Astrocyte of the cerebellum (primary cell): ENCODE measurements at regions not wholly inside any gene's neighbourhood (a gene's known extent, or its start where the extent isn't known, plus 50 kb on each side); places are given as distances from the start of the nearest gene placed in this dataset.

Source experiments
- DNase-seq: peaks from one replicate; pipeline ENCODE4 v3.0.0-alpha.2; 2011; ENCODE audit warnings: low read depth
- H3K4me3 ChIP-seq: 2 replicates; pipeline ENCODE4 v1.5.1; 2011; ENCODE audit warnings: mild to moderate bottlenecking, low read depth, low read length, moderate library complexity
- in situ Hi-C: cut with HindIII; loops from 2 replicates; pipeline ENCODE4 v1.10.0; 2017; ENCODE audit warnings: low sequenced_read_pairs
- TF ChIP-seq, protein P1 (sequence below): IDR thresholded peaks from 2 replicates; pipeline ENCODE4 v1.5.1; 2012; ENCODE audit warnings: low read length, low read depth, moderate library complexity, mild to moderate bottlenecking; ENCODE audit errors: missing control alignments

DNA sequence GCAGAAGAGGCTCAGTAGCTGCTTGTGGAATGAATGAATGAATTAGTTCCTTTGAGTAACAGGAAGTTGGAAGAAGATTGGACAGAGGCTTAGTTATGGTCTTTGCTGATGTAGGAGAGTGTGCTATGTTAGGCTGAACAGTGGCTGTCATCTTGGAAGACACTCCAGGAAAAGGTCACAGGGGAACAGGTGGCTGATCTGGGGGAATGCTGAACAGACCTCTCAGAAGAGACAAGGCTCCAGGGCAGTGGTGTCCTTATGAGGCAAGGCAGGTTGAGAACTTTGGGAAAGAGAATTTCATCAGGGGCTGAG is 62.3 kb downstream of the UTRN start:
- no peak for DNase-seq
- TF ChIP-seq, protein P1, sequence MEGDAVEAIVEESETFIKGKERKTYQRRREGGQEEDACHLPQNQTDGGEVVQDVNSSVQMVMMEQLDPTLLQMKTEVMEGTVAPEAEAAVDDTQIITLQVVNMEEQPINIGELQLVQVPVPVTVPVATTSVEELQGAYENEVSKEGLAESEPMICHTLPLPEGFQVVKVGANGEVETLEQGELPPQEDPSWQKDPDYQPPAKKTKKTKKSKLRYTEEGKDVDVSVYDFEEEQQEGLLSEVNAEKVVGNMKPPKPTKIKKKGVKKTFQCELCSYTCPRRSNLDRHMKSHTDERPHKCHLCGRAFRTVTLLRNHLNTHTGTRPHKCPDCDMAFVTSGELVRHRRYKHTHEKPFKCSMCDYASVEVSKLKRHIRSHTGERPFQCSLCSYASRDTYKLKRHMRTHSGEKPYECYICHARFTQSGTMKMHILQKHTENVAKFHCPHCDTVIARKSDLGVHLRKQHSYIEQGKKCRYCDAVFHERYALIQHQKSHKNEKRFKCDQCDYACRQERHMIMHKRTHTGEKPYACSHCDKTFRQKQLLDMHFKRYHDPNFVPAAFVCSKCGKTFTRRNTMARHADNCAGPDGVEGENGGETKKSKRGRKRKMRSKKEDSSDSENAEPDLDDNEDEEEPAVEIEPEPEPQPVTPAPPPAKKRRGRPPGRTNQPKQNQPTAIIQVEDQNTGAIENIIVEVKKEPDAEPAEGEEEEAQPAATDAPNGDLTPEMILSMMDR = no peak
- H3K4me3 ChIP-seq = no peak overlapping the region
- in situ Hi-C loops = no loop called here

DNA sequence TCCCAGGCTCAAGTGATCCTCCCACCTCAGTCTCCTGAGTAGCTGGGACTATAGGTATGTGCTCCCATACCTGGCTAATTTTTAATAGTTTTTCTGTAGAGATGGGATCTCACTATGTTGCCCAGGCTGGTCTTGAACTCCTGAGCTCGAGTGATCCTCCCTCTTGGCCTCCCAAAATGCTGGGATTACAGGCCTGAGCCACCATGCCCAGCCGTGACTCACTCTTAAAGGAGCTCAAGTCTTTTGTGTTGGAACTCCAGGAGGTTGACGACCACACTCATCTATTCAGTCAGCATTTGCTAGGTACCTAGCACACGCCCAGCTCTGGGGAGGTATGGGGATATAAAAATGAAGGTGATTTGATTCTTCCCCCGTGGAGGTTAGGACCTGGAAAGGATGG is 62.8 kb downstream of the UTRN start:
- no peak for DNase-seq
- TF ChIP-seq, protein P1 = no peak
- in situ Hi-C loops = no loop called here
- no peak overlapping the region for H3K4me3 ChIP-seq

DNA sequence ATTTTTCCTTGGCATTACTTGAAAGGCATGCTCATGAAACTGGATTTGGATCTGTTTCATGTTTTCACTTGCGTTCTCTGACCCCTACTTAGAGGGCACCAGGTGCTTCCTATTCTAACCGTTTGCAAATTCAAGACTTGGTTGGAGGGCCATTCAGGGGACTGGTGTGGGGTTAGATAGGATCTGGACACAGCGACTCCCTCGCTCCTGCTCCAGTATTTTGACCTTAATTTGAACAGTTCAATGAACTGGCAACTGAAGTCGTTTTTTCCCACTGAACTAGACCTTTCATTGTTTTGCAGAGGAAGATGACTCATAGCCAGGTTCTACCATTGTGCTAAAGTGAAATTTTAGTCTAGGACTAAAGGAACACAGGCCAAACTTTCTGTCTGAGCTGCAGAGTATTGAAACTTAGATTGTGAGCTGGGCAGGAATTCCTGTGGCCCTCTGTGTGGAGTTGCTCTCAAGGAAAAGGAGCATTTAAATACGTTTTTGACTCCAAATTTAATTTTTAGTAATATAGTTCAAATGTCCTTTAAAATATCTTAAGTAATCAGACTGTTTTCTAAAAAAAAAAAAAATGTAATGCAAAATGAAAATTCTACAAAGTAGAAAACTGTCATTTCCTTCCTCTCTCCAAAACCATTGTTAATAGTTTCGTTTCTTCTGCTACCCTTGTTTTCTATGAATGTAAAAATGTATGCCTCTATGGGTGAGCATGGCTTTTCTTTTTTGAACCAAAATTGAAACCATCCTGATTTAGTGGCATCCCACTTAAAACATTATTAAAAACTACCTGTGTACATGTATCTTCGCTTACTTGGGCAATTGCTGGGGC is 64.8 kb downstream of the UTRN start:
- peak; percentile 71 for DNase-seq
- TF ChIP-seq, protein P1 = no peak
- in situ Hi-C loops = no loop called here
- no peak overlapping the region for H3K4me3 ChIP-seq

DNA sequence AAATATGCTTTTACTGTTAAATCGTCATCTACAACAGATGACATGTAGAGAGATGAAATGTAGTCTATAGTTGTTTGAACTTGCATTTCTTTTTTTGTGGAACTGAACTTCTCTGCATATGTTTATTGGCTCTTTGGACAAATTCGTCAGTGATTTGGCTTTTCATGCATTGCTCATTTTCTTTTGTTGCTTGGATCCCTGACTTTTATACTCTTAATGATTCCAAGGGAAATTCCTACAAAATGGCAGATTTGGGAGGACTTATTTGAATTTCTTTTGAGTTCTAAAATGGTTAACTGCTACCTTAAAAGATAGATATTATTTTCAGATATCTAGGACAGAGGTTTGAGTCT is 65.4 kb downstream of the UTRN start:
- in situ Hi-C loops = no loop called here
- TF ChIP-seq, protein P1 = no peak
- DNase-seq = no peak
- H3K4me3 ChIP-seq = no peak overlapping the region

DNA sequence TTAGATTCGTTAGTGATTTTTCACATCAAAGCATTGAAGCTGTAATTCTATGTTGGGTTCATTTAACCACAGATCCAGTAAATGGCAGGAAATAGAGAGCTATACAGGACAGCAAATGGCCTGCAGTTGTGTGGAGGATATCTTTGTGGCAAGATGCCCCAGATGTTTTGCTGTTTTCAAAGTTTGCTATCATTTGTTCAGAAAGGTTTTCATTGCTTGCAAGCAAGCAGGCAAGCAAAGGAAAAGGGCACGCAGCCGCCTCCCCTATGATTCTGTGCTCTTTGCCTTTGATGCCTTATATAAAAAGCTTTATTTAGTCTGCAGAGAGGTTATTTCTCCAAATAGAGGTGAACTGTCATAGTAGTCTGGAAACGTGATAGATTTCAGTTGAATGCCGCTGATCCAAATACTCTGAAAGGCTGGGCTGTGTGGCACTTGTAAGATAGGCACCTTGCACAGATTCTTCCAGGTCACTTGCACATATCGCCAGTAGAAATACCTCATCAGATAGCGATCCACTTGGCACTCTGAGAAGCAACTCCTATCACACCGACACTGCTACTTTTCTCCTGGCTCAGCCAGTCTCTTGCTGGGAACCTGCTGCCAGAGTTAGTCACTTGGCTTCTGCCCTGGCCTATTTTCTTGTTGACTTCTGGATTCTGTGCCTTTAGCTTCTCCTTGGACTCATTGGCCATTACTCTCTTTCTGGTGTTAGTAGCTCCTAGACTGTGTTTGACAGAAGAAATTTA is 66.4 kb downstream of the UTRN start:
- DNase-seq = no peak
- TF ChIP-seq, protein P1 = no peak
- in situ Hi-C loops = no loop called here
- no peak overlapping the region for H3K4me3 ChIP-seq

DNA sequence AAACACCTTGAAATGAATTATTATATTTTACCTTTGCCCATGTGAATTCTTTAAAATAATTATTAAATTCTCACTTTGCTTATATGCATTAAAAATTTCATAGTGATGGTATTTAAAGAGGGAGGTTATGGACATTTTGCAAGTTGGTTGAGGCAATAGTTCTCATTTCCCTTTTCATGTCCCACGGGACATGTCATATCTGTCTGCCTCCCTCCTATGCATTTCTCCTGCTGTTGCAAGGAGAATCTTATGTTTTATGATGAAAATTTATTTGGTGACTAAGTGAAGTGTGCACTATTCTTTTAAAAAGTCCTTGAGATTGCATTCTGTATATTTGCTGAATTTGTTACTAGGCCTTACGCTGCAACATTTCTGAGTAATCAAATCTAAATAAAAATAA is 67.2 kb downstream of the UTRN start:
- in situ Hi-C loops = no loop called here
- DNase-seq = no peak
- TF ChIP-seq, protein P1 = no peak
- no peak overlapping the region for H3K4me3 ChIP-seq
